SK-N-SH (cell line): ENCODE measurements at regions not wholly inside any gene's neighbourhood (a gene's known extent, or its start where the extent isn't known, plus 50 kb on each side); places are given as distances from the start of the nearest gene placed in this dataset.

Source experiments
- CTCF ChIA-PET: fragments of 300-600, 350-600 bp; formaldehyde crosslinking; extraction: SDS; loops from one replicate; lab custom pipeline; 2021; lab: Yijun Ruan, JAX
- POLR2A ChIA-PET: fragments of 350-600 bp; sonication (Branson Sonifier 250); formaldehyde crosslinking; extraction: SDS; loops from one replicate; lab custom pipeline; 2020; ENCODE audit warnings: antibody characterized with exemption, inconsistent platforms; lab: Yijun Ruan, JAX
- DNase-seq: peaks from one replicate; pipeline ENCODE4 v3.0.0; 2012
- H2AFZ ChIP-seq: fragments of 200-600 bp; sonication (generic); 2 replicates; pipeline ENCODE4 v1.8.1; 2016; ENCODE audit warnings: antibody characterized with exemption, mild to moderate bottlenecking, low read depth
- H3F3A ChIP-seq: fragments of 200-600 bp; sonication (generic); replicated peaks from 2 replicates; pipeline ENCODE3; 2016; ENCODE audit warnings: antibody characterized with exemption, mild to moderate bottlenecking; ENCODE audit not compliant: insufficient read depth
- H3K27ac ChIP-seq, 2 experiments: fragments of 200-500 bp in 1 of 2; fragments of 200-600 bp in 1 of 2; sonication (Bioruptor generic) in 1 of 2; sonication (generic), shearing (Covaris generic) in 1 of 2; 2 replicates each; pipeline versions ENCODE4 v1.5.1 to v1.6.1; 2014 to 2016; ENCODE audit warnings: low read depth in 2 of 2, inconsistent platforms in 1 of 2, low read length in 1 of 2, mild to moderate bottlenecking in 1 of 2, mixed read lengths in 1 of 2
- H3K27me3 ChIP-seq: fragments of 200-600 bp; sonication (generic), shearing (Covaris generic); 2 replicates; pipeline ENCODE4 v1.6.1; 2016; ENCODE audit warnings: mixed run types; ENCODE audit not compliant: insufficient read depth
- H3K36me3 ChIP-seq, 2 experiments: fragments of 200-500 bp in 1 of 2; fragments of 200-600 bp in 1 of 2; sonication (Bioruptor generic) in 1 of 2; sonication (generic) in 1 of 2; replicated peaks in 1 of 2; 2 replicates each; pipeline versions ENCODE3 to v1.5.1; 2014 to 2016; ENCODE audit warnings: low read length in 1 of 2, mild to moderate bottlenecking in 1 of 2; ENCODE audit not compliant: insufficient read depth in 2 of 2, control insufficient read depth in 1 of 2
- H3K4me1 ChIP-seq, 2 experiments: fragments of 200-500 bp in 1 of 2; fragments of 200-600 bp in 1 of 2; sonication (Bioruptor generic) in 1 of 2; sonication (generic), shearing (Covaris generic) in 1 of 2; 2 replicates each; pipeline versions ENCODE4 v1.5.1 to v1.6.1; 2014 to 2016; ENCODE audit warnings: low read depth in 1 of 2, low read length in 1 of 2, mixed run types in 1 of 2; ENCODE audit not compliant: insufficient read depth in 2 of 2, control insufficient read depth in 1 of 2
- H3K4me2 ChIP-seq: fragments of 200-600 bp; sonication (generic), shearing (Covaris generic); 2 replicates; pipeline ENCODE4 v1.6.1; 2017; ENCODE audit warnings: mixed run types
- H3K4me3 ChIP-seq, 2 experiments: fragments of 200-500 bp in 1 of 2; fragments of 200-600 bp in 1 of 2; sonication (Bioruptor generic) in 1 of 2; sonication (generic), shearing (Covaris generic) in 1 of 2; 2 replicates each; pipeline versions ENCODE4 v1.5.1 to v1.8.1; 2014 to 2016; ENCODE audit warnings: low read depth in 2 of 2, inconsistent platforms in 1 of 2, low read length in 1 of 2, mild to moderate bottlenecking in 1 of 2, mixed read lengths in 1 of 2, moderate library complexity in 1 of 2
- H3K79me2 ChIP-seq: fragments of 200-600 bp; sonication (generic); 2 replicates; pipeline ENCODE4 v1.8.1; 2017; ENCODE audit warnings: mild to moderate bottlenecking; ENCODE audit not compliant: insufficient read depth
- H3K9ac ChIP-seq: fragments of 200-600 bp; sonication (generic); 2 replicates; pipeline ENCODE4 v1.6.1; 2017; ENCODE audit warnings: mixed run types
- H3K9me2 ChIP-seq: fragments of 200-600 bp; sonication (generic); 2 replicates; pipeline ENCODE4 v1.6.1; 2017; ENCODE audit warnings: mixed run types
- H3K9me3 ChIP-seq: fragments of 200-600 bp; sonication (generic); 2 replicates; pipeline ENCODE4 v1.6.1; 2017; ENCODE audit warnings: mixed run types, mild to moderate bottlenecking, moderate library complexity
- H4K20me1 ChIP-seq: fragments of 200-600 bp; sonication (generic); 2 replicates; pipeline ENCODE4 v1.6.1; 2017; ENCODE audit warnings: mild to moderate bottlenecking, mixed run types; ENCODE audit not compliant: insufficient read depth
- CHD2 ChIP-seq: fragments of 150-350 bp; IDR thresholded peaks from 2 replicates; pipeline ENCODE4 v1.6.1; 2018; ENCODE audit warnings: low read length; ENCODE audit not compliant: partially characterized antibody
- ELF1 ChIP-seq: IDR thresholded peaks from 2 replicates; pipeline ENCODE4 v1.4.0; 2012
- EP300 ChIP-seq, 2 experiments: IDR thresholded peaks; 2 replicates each; pipeline versions ENCODE4 v1.4.0 to v1.6.1; 2012; ENCODE audit warnings: borderline replicate concordance in 1 of 2, low read depth in 1 of 2, low read length in 1 of 2
- EZH2phosphoT487 ChIP-seq: fragments of 200-600 bp; sonication (generic); IDR thresholded peaks from 2 replicates; pipeline ENCODE4 v1.6.1; 2017; ENCODE audit warnings: low read depth, mixed run types, mild to moderate bottlenecking, antibody characterized with exemption, moderate library complexity, borderline replicate concordance
- FOSL2 ChIP-seq: IDR thresholded peaks from 2 replicates; pipeline ENCODE4 v1.4.0; 2012; ENCODE audit warnings: low read depth, mild to moderate bottlenecking, moderate library complexity, borderline replicate concordance
- FOXJ3 ChIP-seq: sonication (generic); formaldehyde crosslinking; IDR thresholded peaks from 2 replicates; pipeline ENCODE4 v1.5.1; 2020; ENCODE audit warnings: mild to moderate bottlenecking, missing genetic modification reagents
- GABPA ChIP-seq: IDR thresholded peaks from 2 replicates; pipeline ENCODE4 v1.4.0; 2012; ENCODE audit warnings: low read depth, mild to moderate bottlenecking
- GATA2 ChIP-seq: sonication (generic); formaldehyde crosslinking; IDR thresholded peaks from 2 replicates; pipeline ENCODE4 v1.5.0; 2020; ENCODE audit warnings: mild to moderate bottlenecking, missing genetic modification reagents
- MEF2A ChIP-seq: IDR thresholded peaks from 2 replicates; pipeline ENCODE4 v1.4.0; 2012; ENCODE audit warnings: low read depth, borderline replicate concordance
- NRF1 ChIP-seq: IDR thresholded peaks from 2 replicates; pipeline ENCODE4 v1.6.1; 2012; ENCODE audit warnings: low read depth, mild to moderate bottlenecking, low read length
- POLR2AphosphoS5 ChIP-seq: IDR thresholded peaks from 2 replicates; pipeline ENCODE4 v1.6.1; 2012; ENCODE audit warnings: low read depth, low read length
- RAD21 ChIP-seq: IDR thresholded peaks from 2 replicates; pipeline ENCODE4 v1.6.1; 2012; ENCODE audit warnings: mild to moderate bottlenecking, low read length
- RCOR1 ChIP-seq: fragments of 150-350 bp; IDR thresholded peaks from 2 replicates; pipeline ENCODE4 v1.6.1; 2017; ENCODE audit warnings: antibody characterized with exemption, low read length
- RXRA ChIP-seq: IDR thresholded peaks from 2 replicates; pipeline ENCODE4 v1.4.0; 2012; ENCODE audit warnings: low read depth, mild to moderate bottlenecking, borderline replicate concordance
- SIN3A ChIP-seq: IDR thresholded peaks from 2 replicates; pipeline ENCODE4 v1.6.1; 2012; ENCODE audit warnings: low read depth, mild to moderate bottlenecking, low read length, moderate library complexity, borderline replicate concordance
- TAF1 ChIP-seq: IDR thresholded peaks from 2 replicates; pipeline ENCODE4 v1.6.1; 2012; ENCODE audit warnings: low read depth, mild to moderate bottlenecking, low read length, moderate library complexity, borderline replicate concordance
- TEAD4 ChIP-seq: IDR thresholded peaks from 2 replicates; pipeline ENCODE4 v1.4.0; 2012; ENCODE audit warnings: mild to moderate bottlenecking, borderline replicate concordance; ENCODE audit not compliant: insufficient read depth
- WGBS: methylation state at CpG from one replicate; pipeline ENCODE4 v1.1.6; 2017; ENCODE audit warnings: low lambda C conversion rate; 5-methylcytosine and 5-hydroxymethylcytosine counted together
- TF ChIP-seq, protein P1 (sequence below): IDR thresholded peaks from 2 replicates; pipeline ENCODE4 v1.4.0; 2012; ENCODE audit warnings: low read depth, borderline replicate concordance
- TF ChIP-seq, protein P2 (sequence below): IDR thresholded peaks from 2 replicates; pipeline ENCODE4 v1.4.0; 2012; ENCODE audit warnings: low read depth
- TF ChIP-seq, protein P3 (sequence below): IDR thresholded peaks from 2 replicates; pipeline ENCODE4 v1.4.0; 2012; ENCODE audit warnings: low read depth, borderline replicate concordance
- TF ChIP-seq, protein P4 (sequence below): IDR thresholded peaks from 2 replicates; pipeline ENCODE4 v1.6.1; 2012; ENCODE audit warnings: mild to moderate bottlenecking, low read depth, low read length, moderate library complexity
- TF ChIP-seq, protein P5 (sequence below): IDR thresholded peaks from 2 replicates; pipeline ENCODE4; 2012

DNA sequence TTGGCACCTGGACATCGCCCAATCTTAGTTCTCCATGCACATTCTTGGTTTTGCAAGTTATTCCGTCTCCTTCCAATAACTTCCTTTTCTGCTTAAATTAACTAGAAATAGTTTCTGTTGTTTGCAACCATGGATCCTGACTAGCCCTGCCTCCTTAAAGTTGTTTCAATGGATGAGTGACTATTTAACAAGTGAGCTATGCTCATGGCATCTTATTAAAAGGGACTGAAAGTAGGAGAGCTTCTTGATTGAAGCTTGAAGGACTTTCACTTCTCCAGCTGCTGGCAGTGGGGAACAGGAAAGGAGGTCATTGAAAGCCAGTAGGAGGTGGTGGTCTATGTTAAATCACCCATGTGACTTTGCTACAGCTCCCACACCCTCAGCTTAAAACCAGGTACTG lies 466.8 kb downstream of the ARHGEF28 start:
- Histone ChIP-seq H3K27ac (no peak overlapping the region), H3K4me2 (no peak overlapping the region), H3K9ac (no peak overlapping the region), H4K20me1 (no peaks in the 10 kb centered on the region), H3K9me3 (no peaks in the 10 kb centered on the region), H2AFZ (no peak overlapping the region), H3K4me1 (peaks cover 5 to 12% of the 10 kb centered on the region in 2 experiments; a peak in 3 of 4 replicates), H3K79me2 (no peaks in the 10 kb centered on the region), H3K4me3 (no peak overlapping the region), H3K9me2 (no peaks in the 10 kb centered on the region), H3K36me3 (no peaks in the 10 kb centered on the region), H3K27me3 (no peaks in the 10 kb centered on the region), H3F3A (no peaks in the 10 kb centered on the region)
- DNase-seq: no peak
- no peak for TF ChIP-seq CHD2
- TF ChIP-seq GABPA: no peak
- TF ChIP-seq, protein P1, sequence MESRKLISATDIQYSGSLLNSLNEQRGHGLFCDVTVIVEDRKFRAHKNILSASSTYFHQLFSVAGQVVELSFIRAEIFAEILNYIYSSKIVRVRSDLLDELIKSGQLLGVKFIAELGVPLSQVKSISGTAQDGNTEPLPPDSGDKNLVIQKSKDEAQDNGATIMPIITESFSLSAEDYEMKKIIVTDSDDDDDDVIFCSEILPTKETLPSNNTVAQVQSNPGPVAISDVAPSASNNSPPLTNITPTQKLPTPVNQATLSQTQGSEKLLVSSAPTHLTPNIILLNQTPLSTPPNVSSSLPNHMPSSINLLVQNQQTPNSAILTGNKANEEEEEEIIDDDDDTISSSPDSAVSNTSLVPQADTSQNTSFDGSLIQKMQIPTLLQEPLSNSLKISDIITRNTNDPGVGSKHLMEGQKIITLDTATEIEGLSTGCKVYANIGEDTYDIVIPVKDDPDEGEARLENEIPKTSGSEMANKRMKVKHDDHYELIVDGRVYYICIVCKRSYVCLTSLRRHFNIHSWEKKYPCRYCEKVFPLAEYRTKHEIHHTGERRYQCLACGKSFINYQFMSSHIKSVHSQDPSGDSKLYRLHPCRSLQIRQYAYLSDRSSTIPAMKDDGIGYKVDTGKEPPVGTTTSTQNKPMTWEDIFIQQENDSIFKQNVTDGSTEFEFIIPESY: no peak
- TF ChIP-seq, protein P2, sequence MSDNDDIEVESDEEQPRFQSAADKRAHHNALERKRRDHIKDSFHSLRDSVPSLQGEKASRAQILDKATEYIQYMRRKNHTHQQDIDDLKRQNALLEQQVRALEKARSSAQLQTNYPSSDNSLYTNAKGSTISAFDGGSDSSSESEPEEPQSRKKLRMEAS: no peak
- TF ChIP-seq RXRA: no peak
- TF ChIP-seq FOSL2: no peak
- ChIA-PET CTCF (interaction anchor here (1.5 kb wide), 1 partner anchor 7 kb away, joined by 5 read pairs; no protein-coding TSS in a partner anchor), POLR2A (no interaction called here)
- WGBS: 75% methylated on average over 2 of the region's 2 CpGs

DNA sequence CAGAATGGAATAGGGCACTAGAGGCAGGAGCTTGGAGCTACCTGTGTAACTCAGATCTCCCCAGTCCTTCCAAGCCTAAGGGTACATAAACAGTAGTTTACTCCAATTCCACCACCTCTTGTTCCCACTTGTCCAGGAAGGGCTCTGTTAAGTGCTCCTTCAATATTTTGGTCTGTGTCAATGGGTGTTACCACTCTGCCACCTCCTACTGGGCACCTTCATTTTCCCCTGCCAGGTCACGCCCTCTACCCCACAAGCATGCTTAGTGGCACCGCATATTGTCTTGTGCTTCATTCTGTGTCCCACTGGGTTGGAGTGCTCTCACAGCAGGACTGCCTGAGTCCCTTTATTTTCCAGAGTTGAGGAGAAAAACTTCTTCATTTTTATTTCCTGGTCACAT lies 459.8 kb downstream of the ARHGEF28 start:
- Histone ChIP-seq H3F3A (no peaks in the 10 kb centered on the region), H3K36me3 (no peaks in the 10 kb centered on the region), H3K79me2 (no peaks in the 10 kb centered on the region), H2AFZ (no peak overlapping the region), H4K20me1 (no peaks in the 10 kb centered on the region), H3K4me1 (peaks cover 0 to 11% of the 10 kb centered on the region in 2 experiments; a peak in 2 of 4 replicates), H3K9ac (no peak overlapping the region), H3K27ac (peak overlapping the region in 1 of 2 experiments; percentile 19; a peak in 1 of 4 replicates), H3K4me2 (no peak overlapping the region), H3K27me3 (no peaks in the 10 kb centered on the region), H3K9me2 (no peaks in the 10 kb centered on the region), H3K4me3 (no peak overlapping the region), H3K9me3 (no peaks in the 10 kb centered on the region)
- 71% methylated on average over 2 of the region's 2 CpGs for WGBS
- DNase-seq: no peak
- CTCF ChIA-PET: interaction anchor here (1.4 kb wide), 1 partner anchor 8 kb away, joined by 5 read pairs; no protein-coding TSS in a partner anchor
- POLR2A ChIA-PET: no interaction called here
- TF ChIP-seq, protein P3, sequence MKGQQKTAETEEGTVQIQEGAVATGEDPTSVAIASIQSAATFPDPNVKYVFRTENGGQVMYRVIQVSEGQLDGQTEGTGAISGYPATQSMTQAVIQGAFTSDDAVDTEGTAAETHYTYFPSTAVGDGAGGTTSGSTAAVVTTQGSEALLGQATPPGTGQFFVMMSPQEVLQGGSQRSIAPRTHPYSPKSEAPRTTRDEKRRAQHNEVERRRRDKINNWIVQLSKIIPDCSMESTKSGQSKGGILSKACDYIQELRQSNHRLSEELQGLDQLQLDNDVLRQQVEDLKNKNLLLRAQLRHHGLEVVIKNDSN: no peak
- TF ChIP-seq EZH2phosphoT487 (no peak), ELF1 (no peak), GABPA (no peak), FOXJ3 (CRISPR knock-in tag) (no peak), POLR2AphosphoS5 (no peak), EP300 (IDR thresholded peaks at IDR 0.05; ENCODE audit: borderline replicate concordance in 1 of 2, low read depth in 1 of 2, low read length in 1 of 2) (no peak), SIN3A (no peak), RCOR1 (no peak), GATA2 (CRISPR knock-in tag) (no peak), MEF2A (no peak), RAD21 (no peak), TAF1 (no peak), NRF1 (no peak), TEAD4 (no peak)
- TF ChIP-seq, protein P4, sequence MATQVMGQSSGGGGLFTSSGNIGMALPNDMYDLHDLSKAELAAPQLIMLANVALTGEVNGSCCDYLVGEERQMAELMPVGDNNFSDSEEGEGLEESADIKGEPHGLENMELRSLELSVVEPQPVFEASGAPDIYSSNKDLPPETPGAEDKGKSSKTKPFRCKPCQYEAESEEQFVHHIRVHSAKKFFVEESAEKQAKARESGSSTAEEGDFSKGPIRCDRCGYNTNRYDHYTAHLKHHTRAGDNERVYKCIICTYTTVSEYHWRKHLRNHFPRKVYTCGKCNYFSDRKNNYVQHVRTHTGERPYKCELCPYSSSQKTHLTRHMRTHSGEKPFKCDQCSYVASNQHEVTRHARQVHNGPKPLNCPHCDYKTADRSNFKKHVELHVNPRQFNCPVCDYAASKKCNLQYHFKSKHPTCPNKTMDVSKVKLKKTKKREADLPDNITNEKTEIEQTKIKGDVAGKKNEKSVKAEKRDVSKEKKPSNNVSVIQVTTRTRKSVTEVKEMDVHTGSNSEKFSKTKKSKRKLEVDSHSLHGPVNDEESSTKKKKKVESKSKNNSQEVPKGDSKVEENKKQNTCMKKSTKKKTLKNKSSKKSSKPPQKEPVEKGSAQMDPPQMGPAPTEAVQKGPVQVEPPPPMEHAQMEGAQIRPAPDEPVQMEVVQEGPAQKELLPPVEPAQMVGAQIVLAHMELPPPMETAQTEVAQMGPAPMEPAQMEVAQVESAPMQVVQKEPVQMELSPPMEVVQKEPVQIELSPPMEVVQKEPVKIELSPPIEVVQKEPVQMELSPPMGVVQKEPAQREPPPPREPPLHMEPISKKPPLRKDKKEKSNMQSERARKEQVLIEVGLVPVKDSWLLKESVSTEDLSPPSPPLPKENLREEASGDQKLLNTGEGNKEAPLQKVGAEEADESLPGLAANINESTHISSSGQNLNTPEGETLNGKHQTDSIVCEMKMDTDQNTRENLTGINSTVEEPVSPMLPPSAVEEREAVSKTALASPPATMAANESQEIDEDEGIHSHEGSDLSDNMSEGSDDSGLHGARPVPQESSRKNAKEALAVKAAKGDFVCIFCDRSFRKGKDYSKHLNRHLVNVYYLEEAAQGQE: no peak
- TF ChIP-seq, protein P5, sequence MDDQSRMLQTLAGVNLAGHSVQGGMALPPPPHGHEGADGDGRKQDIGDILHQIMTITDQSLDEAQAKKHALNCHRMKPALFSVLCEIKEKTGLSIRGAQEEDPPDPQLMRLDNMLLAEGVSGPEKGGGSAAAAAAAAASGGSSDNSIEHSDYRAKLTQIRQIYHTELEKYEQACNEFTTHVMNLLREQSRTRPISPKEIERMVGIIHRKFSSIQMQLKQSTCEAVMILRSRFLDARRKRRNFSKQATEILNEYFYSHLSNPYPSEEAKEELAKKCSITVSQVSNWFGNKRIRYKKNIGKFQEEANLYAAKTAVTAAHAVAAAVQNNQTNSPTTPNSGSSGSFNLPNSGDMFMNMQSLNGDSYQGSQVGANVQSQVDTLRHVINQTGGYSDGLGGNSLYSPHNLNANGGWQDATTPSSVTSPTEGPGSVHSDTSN: no peak
